MM.1S (cell line): ENCODE measurements at regions not wholly inside any gene's neighbourhood (a gene's known extent, or its start where the extent isn't known, plus 50 kb on each side); places are given as distances from the start of the nearest gene placed in this dataset.
"Not testable (repeated sequence)": the region's sequence is repeated elsewhere in the genome, so short reads cannot be mapped to it uniquely, and the experiment has no call there.

Source experiments
- DNase-seq: peaks from one replicate; pipeline ENCODE4 v3.0.0-alpha.2; 2015
- H2AFZ ChIP-seq: fragments of 300-600 bp; sonication (generic); 2 replicates; pipeline ENCODE4 v1.6.0; 2016; ENCODE audit warnings: antibody characterized with exemption, low read length
- H3F3A ChIP-seq: fragments of 300-600 bp; sonication (generic); 2 replicates; pipeline ENCODE4 v1.6.1; 2016; ENCODE audit warnings: mild to moderate bottlenecking, antibody characterized with exemption, low read length, moderate library complexity, mixed read lengths; ENCODE audit not compliant: insufficient read depth
- H3K27ac ChIP-seq: fragments of 300-600 bp; sonication (generic); 2 replicates; pipeline ENCODE4 v1.5.1; 2016; ENCODE audit warnings: mild to moderate bottlenecking, low read length
- H3K27me3 ChIP-seq: fragments of 300-600 bp; sonication (generic); replicated peaks from 2 replicates; pipeline ENCODE4 v1.6.0; 2016; ENCODE audit warnings: low read length; ENCODE audit not compliant: insufficient read depth
- H3K36me3 ChIP-seq: fragments of 300-600 bp; sonication (generic); replicated peaks from 2 replicates; pipeline ENCODE4 v1.6.1; 2016; ENCODE audit warnings: mild to moderate bottlenecking, low read length, mixed read lengths; ENCODE audit not compliant: insufficient read depth
- H3K4me1 ChIP-seq: fragments of 300-600 bp; sonication (generic); 2 replicates; pipeline ENCODE4 v1.6.1; 2016; ENCODE audit warnings: low read length, mixed read lengths
- H3K4me2 ChIP-seq: fragments of 300-600 bp; sonication (generic); 2 replicates; pipeline ENCODE4 v1.6.0; 2016; ENCODE audit warnings: low read depth, low read length
- H3K4me3 ChIP-seq: fragments of 300-600 bp; sonication (generic); 2 replicates; pipeline ENCODE4 v1.5.1; 2016; ENCODE audit warnings: low read length, mixed read lengths
- H3K79me2 ChIP-seq: fragments of 300-600 bp; sonication (generic); 2 replicates; pipeline ENCODE4 v1.6.1; 2016; ENCODE audit warnings: mixed run types, low read length, mixed read lengths
- H3K9ac ChIP-seq: fragments of 300-600 bp; sonication (generic); 2 replicates; pipeline ENCODE4 v1.6.1; 2016; ENCODE audit warnings: low read length, mixed read lengths
- H3K9me2 ChIP-seq: fragments of 300-600 bp; sonication (generic); replicated peaks from 2 replicates; pipeline ENCODE4 v1.6.1; 2016; ENCODE audit warnings: mild to moderate bottlenecking, low read length, mixed read lengths; ENCODE audit not compliant: insufficient read depth
- H3K9me3 ChIP-seq: fragments of 300-600 bp; sonication (generic); replicated peaks from 2 replicates; pipeline ENCODE4 v1.6.1; 2016; ENCODE audit warnings: mild to moderate bottlenecking, low read length, mixed read lengths; ENCODE audit not compliant: insufficient read depth
- H4K20me1 ChIP-seq: fragments of 300-600 bp; sonication (generic); 2 replicates; pipeline ENCODE4 v1.6.1; 2016; ENCODE audit warnings: mild to moderate bottlenecking, low read length, moderate library complexity, mixed read lengths; ENCODE audit not compliant: insufficient read depth
- EZH2 ChIP-seq: fragments of 300-600 bp; sonication (generic); optimal IDR thresholded peaks from 2 replicates; pipeline ENCODE3; 2017; ENCODE audit warnings: low read depth, mild to moderate bottlenecking, antibody characterized with exemption, low read length, mixed read lengths
- EZH2phosphoT487 ChIP-seq: fragments of 300-600 bp; sonication (generic); IDR thresholded peaks from 2 replicates; pipeline ENCODE4 v1.6.1; 2018; ENCODE audit warnings: antibody characterized with exemption, low read length
- TF ChIP-seq, protein P1 (sequence below): fragments of 300-600 bp; sonication (generic); IDR thresholded peaks from 2 replicates; pipeline ENCODE4 v1.5.1; 2016; ENCODE audit warnings: antibody characterized with exemption, low read length, mixed read lengths

GRCh38 chr7:86444245-86444644 is 199.5 kb upstream of the GRM3 start:
- Histone ChIP-seq H4K20me1 (no peaks in the 10 kb centered on the region), H3F3A (no peaks in the 10 kb centered on the region), H3K9ac (no peak overlapping the region), H3K4me2 (no peak overlapping the region), H3K79me2 (no peaks in the 10 kb centered on the region), H3K27ac (no peak overlapping the region), H3K9me2 (no peaks in the 10 kb centered on the region), H3K4me3 (no peak overlapping the region), H3K27me3 (no peaks in the 10 kb centered on the region), H3K36me3 (no peaks in the 10 kb centered on the region), H3K4me1 (no peaks in the 10 kb centered on the region), H3K9me3 (no peaks in the 10 kb centered on the region), H2AFZ (no peak overlapping the region)
- TF ChIP-seq, protein P1, sequence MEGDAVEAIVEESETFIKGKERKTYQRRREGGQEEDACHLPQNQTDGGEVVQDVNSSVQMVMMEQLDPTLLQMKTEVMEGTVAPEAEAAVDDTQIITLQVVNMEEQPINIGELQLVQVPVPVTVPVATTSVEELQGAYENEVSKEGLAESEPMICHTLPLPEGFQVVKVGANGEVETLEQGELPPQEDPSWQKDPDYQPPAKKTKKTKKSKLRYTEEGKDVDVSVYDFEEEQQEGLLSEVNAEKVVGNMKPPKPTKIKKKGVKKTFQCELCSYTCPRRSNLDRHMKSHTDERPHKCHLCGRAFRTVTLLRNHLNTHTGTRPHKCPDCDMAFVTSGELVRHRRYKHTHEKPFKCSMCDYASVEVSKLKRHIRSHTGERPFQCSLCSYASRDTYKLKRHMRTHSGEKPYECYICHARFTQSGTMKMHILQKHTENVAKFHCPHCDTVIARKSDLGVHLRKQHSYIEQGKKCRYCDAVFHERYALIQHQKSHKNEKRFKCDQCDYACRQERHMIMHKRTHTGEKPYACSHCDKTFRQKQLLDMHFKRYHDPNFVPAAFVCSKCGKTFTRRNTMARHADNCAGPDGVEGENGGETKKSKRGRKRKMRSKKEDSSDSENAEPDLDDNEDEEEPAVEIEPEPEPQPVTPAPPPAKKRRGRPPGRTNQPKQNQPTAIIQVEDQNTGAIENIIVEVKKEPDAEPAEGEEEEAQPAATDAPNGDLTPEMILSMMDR, result no peak
- no peak for TF ChIP-seq EZH2
- TF ChIP-seq EZH2phosphoT487, result no peak
- DNase-seq, result no peak

DNA sequence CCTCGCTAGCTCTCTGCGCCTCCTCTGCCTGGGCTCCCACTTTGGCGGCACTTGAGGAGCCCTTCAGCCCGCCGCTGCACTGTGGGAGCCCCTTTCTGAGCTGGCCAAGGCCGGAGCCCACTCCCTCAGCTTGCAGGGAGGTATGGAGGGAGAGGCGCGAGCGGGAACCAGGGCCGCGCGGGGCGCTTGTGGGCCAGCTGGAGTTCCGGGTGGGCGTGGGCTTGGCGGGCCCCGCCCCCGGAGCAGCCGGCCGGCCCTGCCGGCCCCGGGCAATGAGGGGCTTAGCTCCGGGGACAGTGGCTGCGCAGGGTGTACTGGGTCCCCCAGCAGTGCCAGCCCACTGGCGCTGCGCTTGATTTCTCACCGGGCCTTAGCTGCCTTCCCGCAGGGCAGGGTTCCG is 203.3 kb upstream of the GRM3 start:
- H3K4me3 ChIP-seq, H2AFZ ChIP-seq, H4K20me1 ChIP-seq, H3K4me2 ChIP-seq, H3K27me3 ChIP-seq, H3K79me2 ChIP-seq, H3K9me2 ChIP-seq, H3K9me3 ChIP-seq, DNase-seq, H3K36me3 ChIP-seq, H3K4me1 ChIP-seq, H3F3A ChIP-seq, H3K9ac ChIP-seq, H3K27ac ChIP-seq: not testable (repeated sequence)

DNA sequence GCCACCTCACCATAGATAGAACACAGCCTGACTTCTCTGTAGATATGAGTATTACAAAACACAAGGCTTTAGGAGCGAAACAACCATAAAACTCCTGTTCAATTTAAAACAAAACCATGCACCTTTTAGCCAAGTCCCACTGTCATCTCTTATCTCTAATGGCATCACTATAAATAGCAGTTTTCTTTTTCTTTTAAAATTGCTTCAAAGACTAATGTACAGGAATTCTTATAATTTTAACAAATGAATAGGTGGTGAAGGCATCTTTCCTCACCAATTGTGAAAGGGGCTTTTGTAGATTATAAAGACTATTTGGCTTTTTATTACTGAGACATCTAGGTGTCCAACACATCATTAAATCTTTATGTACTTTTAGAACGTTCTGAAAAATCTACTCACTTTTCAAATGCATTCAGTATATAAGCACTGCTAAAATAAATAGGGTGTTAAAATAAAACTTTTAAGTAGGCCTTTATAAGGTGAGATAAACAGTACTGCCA is 205.7 kb upstream of the GRM3 start:
- Histone ChIP-seq H3K9ac (no peak overlapping the region), H3K4me3 (no peak overlapping the region), H3K79me2 (no peaks in the 10 kb centered on the region), H3K4me1 (no peaks in the 10 kb centered on the region), H3K27ac (no peak overlapping the region), H3K27me3 (no peaks in the 10 kb centered on the region), H3F3A (no peaks in the 10 kb centered on the region), H4K20me1 (no peaks in the 10 kb centered on the region), H3K36me3 (no peaks in the 10 kb centered on the region), H3K4me2 (no peak overlapping the region), H2AFZ (no peak overlapping the region), H3K9me2 (no peaks in the 10 kb centered on the region), H3K9me3 (no peaks in the 10 kb centered on the region)
- DNase-seq, result no peak
- TF ChIP-seq, protein P1, result no peak
- TF ChIP-seq EZH2phosphoT487 (no peak), EZH2 (no peak)

- Histone ChIP-seq H3K4me3 (no peak overlapping the region), H3K36me3 (no peaks in the 10 kb centered on the region), H2AFZ (no peak overlapping the region), H3F3A (no peaks in the 10 kb centered on the region), H3K9me2 (no peaks in the 10 kb centered on the region), H3K9me3 (no peaks in the 10 kb centered on the region), H3K27ac (no peak overlapping the region), H3K4me1 (no peaks in the 10 kb centered on the region), H4K20me1 (no peaks in the 10 kb centered on the region), H3K9ac (no peak overlapping the region), H3K27me3 (no peaks in the 10 kb centered on the region), H3K79me2 (no peaks in the 10 kb centered on the region), H3K4me2 (no peak overlapping the region)
- no peak for DNase-seq
- TF ChIP-seq, protein P1, result no peak
- TF ChIP-seq EZH2 (no peak), EZH2phosphoT487 (no peak)
These were observed 211.9 kb upstream of the GRM3 start for GRCh38 chr7:86431761-86432160.
